Calu3 (cell line): ENCODE measurements at regions not wholly inside any gene's neighbourhood (a gene's known extent, or its start where the extent isn't known, plus 50 kb on each side); places are given as distances from the start of the nearest gene placed in this dataset.

Experiments used
- BruUV-seq: library from RNA; stranded (reverse); fragments of 400-500 nt; replicated peaks from 2 replicates; lab custom pipeline; 2021; lab: Mats Ljungman, UMichigan
- CTCF ChIA-PET: fragments of 300-600 bp; sonication (Branson Sonifier 250); formaldehyde crosslinking; loops from one replicate; lab custom pipeline; 2022; ENCODE audit warnings: antibody characterized with exemption; lab: Charles Lee
- DNase-seq: peaks from one replicate; pipeline ENCODE4 v3.0.0; 2022
- H3K27ac Mint-ChIP-seq: one replicate; pipeline ENCODE4 v1.8.0; 2022; ENCODE audit warnings: mixed read lengths; ENCODE audit not compliant: unreplicated experiment
- H3K27me3 Mint-ChIP-seq: one replicate; pipeline ENCODE4 v1.8.0; 2022; ENCODE audit warnings: mixed read lengths; ENCODE audit not compliant: unreplicated experiment
- H3K36me3 Mint-ChIP-seq: one replicate; pipeline ENCODE4 v1.8.0; 2022; ENCODE audit warnings: mild to moderate bottlenecking, moderate library complexity, mixed read lengths; ENCODE audit not compliant: insufficient read depth, unreplicated experiment
- H3K4me1 Mint-ChIP-seq: one replicate; pipeline ENCODE4 v1.8.0; 2022; ENCODE audit warnings: mild to moderate bottlenecking, low read depth, mixed read lengths; ENCODE audit not compliant: unreplicated experiment
- H3K4me3 Mint-ChIP-seq: one replicate; pipeline ENCODE4 v1.8.0; 2022; ENCODE audit warnings: mild to moderate bottlenecking, low read depth, moderate library complexity, mixed read lengths; ENCODE audit not compliant: unreplicated experiment
- H3K9me3 Mint-ChIP-seq: one replicate; pipeline ENCODE4 v1.8.0; 2022; ENCODE audit warnings: low read depth, mixed read lengths; ENCODE audit not compliant: unreplicated experiment
- CTCF ChIP-seq: fragments of 200-600 bp; IDR thresholded peaks from one replicate; pipeline ENCODE4 v1.8.0; 2022; ENCODE audit warnings: antibody characterized with exemption; ENCODE audit not compliant: unreplicated experiment
- intact Hi-C: fragments of 100-400 bp; cut with micrococcal nuclease; formaldehyde crosslinking; loops from one replicate; pipeline ENCODE4 v1.10.0; 2022; ENCODE audit not compliant: unreplicated experiment

GRCh38 chr5:2801577-2802525 is 50.4 kb upstream of the IRX2 start:
- H3K27me3 Mint-ChIP-seq, result no peaks in the 10 kb centered on the region
- H3K27ac Mint-ChIP-seq, result no peak overlapping the region
- no peaks in the 10 kb centered on the region for H3K4me1 Mint-ChIP-seq
- no peaks in the 10 kb centered on the region for H3K36me3 Mint-ChIP-seq
- H3K9me3 Mint-ChIP-seq, result peaks cover 13% of the 10 kb centered on the region
- TF ChIP-seq CTCF, result no peak
- CTCF ChIA-PET, result no interaction called here
- intact Hi-C loops, result no loop called here
- no TSS peak for BruUV-seq
- H3K4me3 Mint-ChIP-seq, result no peak overlapping the region
- no peak for DNase-seq
